ENCODE measurements at regions not wholly inside any gene's neighbourhood (a gene's known extent, or its start where the extent isn't known, plus 50 kb on each side); places are given as distances from the start of the nearest gene placed in this dataset.

DNA sequence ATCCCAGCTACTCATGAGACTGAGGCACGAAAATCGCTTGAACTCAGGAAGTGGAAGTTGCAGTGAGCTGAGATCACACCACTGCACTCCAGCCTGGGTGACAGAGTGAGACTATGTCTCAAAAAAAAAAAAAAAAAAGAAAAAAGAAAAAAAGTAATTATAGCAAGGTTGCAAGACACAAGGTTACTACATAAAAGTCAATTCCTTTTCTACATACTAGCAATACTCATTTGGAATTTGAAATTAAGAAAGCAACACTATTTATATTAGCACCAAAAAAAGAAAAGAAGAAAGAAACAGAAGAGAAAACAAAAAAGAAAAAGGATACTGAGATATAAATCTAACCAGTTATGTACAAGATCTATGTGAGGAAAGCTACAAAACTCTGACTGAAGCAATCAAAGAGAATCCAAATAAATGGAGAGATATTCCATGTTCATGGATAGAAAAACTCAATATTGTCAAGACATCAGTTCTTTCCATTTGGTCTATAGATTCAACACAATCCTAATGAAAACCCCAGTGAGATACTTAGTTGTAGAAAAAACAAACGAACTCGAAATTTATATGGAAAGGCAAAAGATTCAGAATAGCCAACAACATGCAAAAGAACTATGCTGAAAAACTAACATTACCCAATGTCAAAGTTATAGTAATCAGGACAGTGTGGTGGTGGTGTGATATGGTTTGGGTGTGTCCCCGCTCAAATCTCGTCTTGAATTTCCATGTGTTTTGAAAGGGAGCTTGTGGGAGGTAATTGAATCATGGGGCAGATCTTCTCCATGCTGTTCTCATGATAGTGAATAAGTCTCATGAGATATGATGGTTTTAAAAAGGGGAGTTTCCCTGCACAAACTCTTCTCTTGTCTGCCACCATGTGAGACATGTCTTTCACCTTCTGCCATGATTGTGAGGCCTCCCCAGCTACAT, 73.3 kb downstream of the GPX5 start:
- no peaks in the 10 kb centered on the region for H3K9me3 ChIP-seq
- no peaks in the 10 kb centered on the region for H3K36me3 ChIP-seq
- H3K27me3 ChIP-seq = no peaks in the 10 kb centered on the region
- no peak for DNase-seq
- TF ChIP-seq, protein P1, sequence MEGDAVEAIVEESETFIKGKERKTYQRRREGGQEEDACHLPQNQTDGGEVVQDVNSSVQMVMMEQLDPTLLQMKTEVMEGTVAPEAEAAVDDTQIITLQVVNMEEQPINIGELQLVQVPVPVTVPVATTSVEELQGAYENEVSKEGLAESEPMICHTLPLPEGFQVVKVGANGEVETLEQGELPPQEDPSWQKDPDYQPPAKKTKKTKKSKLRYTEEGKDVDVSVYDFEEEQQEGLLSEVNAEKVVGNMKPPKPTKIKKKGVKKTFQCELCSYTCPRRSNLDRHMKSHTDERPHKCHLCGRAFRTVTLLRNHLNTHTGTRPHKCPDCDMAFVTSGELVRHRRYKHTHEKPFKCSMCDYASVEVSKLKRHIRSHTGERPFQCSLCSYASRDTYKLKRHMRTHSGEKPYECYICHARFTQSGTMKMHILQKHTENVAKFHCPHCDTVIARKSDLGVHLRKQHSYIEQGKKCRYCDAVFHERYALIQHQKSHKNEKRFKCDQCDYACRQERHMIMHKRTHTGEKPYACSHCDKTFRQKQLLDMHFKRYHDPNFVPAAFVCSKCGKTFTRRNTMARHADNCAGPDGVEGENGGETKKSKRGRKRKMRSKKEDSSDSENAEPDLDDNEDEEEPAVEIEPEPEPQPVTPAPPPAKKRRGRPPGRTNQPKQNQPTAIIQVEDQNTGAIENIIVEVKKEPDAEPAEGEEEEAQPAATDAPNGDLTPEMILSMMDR (IDR thresholded peaks at IDR 0.05) = no peak
- TF ChIP-seq POLR2A (IDR thresholded peaks at IDR 0.05) (no peak), EP300 (IDR thresholded peaks at IDR 0.05) (no peak)
- intact Hi-C loops (cut with DNase I) = loop anchor here in 1 of 4 donors (5.0 kb wide), 1 partner anchor 1507 kb away; no protein-coding TSS in a partner anchor
- H3K27ac ChIP-seq = no peak overlapping the region
- no peak overlapping the region for H3K4me3 ChIP-seq
- no peaks in the 10 kb centered on the region for H3K4me1 ChIP-seq (ENCODE audit: insufficient read depth)
- 82 to 86% (median 85%) methylated on average over 6 of the region's 6 CpGs for WGBS, 3 donors

DNA sequence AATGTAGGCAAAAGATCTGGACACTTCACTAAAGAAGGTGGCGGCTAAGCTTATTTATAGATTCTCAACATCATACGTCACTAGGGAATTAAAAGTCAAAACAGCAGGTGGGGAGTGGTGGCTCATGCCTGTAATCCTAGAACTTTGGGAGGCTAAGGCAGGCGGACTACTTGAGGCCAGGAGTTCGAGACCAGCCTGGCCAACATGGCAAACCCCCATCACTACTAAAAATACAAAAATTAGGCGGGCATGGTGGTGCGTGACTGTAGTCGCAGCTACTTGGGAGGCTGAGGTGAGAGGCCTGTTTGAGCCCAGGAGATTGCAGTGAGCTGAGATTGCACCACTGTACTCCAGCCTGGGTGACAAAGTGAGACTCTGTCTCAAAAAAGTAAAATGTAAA, 74.6 kb downstream of the GPX5 start:
- Histone ChIP-seq H3K27me3 (no peaks in the 10 kb centered on the region), H3K4me1 (ENCODE audit: insufficient read depth) (no peaks in the 10 kb centered on the region), H3K4me3 (no peak overlapping the region), H3K27ac (no peak overlapping the region), H3K9me3 (no peaks in the 10 kb centered on the region), H3K36me3 (no peaks in the 10 kb centered on the region)
- no peak for DNase-seq
- intact Hi-C loops (cut with DNase I) = no loop called here
- no peak for TF ChIP-seq EP300 (IDR thresholded peaks at IDR 0.05)
- TF ChIP-seq POLR2A (IDR thresholded peaks at IDR 0.05) = no peak
- TF ChIP-seq, protein P1 (IDR thresholded peaks at IDR 0.05) = no peak
- 76 to 87% (median 81%) methylated on average over 7 of the region's 7 CpGs for WGBS, 3 donors

DNA sequence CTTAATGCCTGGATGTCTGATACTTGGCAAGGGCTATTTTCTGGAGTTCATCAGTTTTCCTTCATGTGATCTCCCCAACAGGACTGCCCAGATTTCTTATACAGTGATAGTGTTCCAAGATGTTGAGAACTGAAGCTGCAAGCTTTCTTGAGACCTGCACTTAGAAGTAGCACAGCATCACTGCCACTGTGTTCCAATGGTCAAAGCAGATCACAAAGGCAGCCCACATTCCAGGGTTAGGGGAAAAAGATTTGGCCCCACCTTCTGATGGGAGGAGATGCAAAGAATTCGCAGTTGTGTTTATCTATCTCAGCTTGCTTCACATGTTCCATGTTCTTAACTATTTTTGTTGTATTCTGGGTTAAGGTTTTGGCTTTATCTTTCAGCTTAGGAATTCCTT, 78.2 kb downstream of the GPX5 start:
- intact Hi-C loops (cut with DNase I) = no loop called here
- no peak overlapping the region for H3K4me3 ChIP-seq
- H3K9me3 ChIP-seq = no peaks in the 10 kb centered on the region
- no peak overlapping the region for H3K27ac ChIP-seq
- no peak for DNase-seq
- TF ChIP-seq POLR2A (IDR thresholded peaks at IDR 0.05) (no peak), EP300 (IDR thresholded peaks at IDR 0.05) (no peak)
- TF ChIP-seq, protein P1 (IDR thresholded peaks at IDR 0.05) = no peak
- 0 to 17% (median 0%) methylated on average over 1 of the region's 1 CpG for WGBS, 3 donors
- no peaks in the 10 kb centered on the region for H3K27me3 ChIP-seq
- no peaks in the 10 kb centered on the region for H3K36me3 ChIP-seq
- H3K4me1 ChIP-seq (ENCODE audit: insufficient read depth) = no peaks in the 10 kb centered on the region

DNA sequence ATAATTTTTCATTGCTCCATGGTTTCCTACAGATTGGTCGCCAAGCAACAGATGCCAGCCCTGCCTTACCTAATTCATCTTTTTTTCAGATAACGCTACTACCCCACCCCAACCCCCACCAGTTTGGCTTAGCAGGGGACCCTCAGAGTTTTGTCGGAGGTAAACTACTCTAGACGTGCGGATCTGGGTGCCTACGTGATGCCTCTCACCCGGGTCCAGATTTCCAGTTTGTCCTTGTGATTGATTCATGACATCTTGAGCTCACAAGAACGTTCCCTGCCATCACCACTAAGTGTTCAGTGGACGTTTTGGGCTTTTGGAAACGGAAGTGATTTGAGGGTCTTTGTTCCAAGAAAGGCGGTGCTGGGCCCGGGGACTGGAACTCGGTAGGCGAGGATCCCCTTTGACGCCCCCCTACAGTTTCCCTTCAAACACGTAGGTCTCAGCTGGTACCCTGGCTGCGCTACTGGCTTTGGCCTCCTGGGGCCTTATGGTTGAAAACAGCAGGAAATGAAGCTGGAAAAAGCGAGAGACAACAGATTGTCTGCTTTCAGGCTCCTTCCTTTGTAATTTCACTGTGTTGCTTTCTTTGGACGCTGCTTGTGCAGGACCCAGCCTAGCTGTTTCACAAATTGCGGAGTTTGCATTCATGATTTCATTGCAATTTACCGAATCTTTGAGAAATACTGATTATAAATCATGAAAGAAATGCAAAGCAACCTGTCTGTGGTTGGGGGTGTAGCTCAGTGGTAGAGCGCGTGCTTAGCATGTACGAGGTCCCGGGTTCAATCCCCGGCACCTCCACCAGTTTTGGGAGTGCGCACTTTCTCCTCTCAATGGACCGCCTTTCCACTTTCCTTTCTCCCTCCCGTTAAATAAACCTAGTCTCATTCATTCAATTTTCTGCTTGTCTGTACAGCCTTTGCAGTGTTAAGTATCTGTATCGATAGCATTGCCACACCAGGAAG, 81.0 kb downstream of the GPX5 start:
- no peaks in the 10 kb centered on the region for H3K4me1 ChIP-seq (ENCODE audit: insufficient read depth)
- no peaks in the 10 kb centered on the region for H3K27me3 ChIP-seq
- TF ChIP-seq EP300 (IDR thresholded peaks at IDR 0.05) = no peak
- TF ChIP-seq POLR2A (IDR thresholded peaks at IDR 0.05) = no peak
- TF ChIP-seq, protein P1 (IDR thresholded peaks at IDR 0.05) = no peak
- H3K36me3 ChIP-seq = no peaks in the 10 kb centered on the region
- intact Hi-C loops (cut with DNase I) = no loop called here
- H3K4me3 ChIP-seq = no peak overlapping the region
- no peaks in the 10 kb centered on the region for H3K9me3 ChIP-seq
- DNase-seq = peak in 4 of 5 donors; percentile 20 to 50 (median 26)
- no peak overlapping the region for H3K27ac ChIP-seq
- WGBS, 3 donors = 2 to 3% (median 2%) methylated on average over 30 of the region's 30 CpGs

All from ovary (tissue), 7 donors.